CD4-positive, CD25-positive, alpha-beta regulatory T cell (primary cell): ENCODE measurements at regions not wholly inside any gene's neighbourhood (a gene's known extent, or its start where the extent isn't known, plus 50 kb on each side); places are given as distances from the start of the nearest gene placed in this dataset.

ENCODE experiments used
- ATAC-seq, 2 donors: fragments of 150-1000 bp; cut with Tn5 transposase; one replicate each; pipeline ENCODE4 v1.10.0; 2021; ENCODE audit warnings: low read depth in 2 of 2, moderate number of reproducible peaks in 2 of 2, moderate library complexity in 1 of 2
- DNase-seq, 3 donors: peaks; one replicate each; pipeline versions ENCODE4 v3.0.0 to v3.0.0-alpha.2; 2012 to 2022; ENCODE audit warnings: mixed read lengths in 1 of 3
- H3K27ac ChIP-seq: one replicate; pipeline ENCODE4 v1.7.0; 2013; ENCODE audit warnings: mild to moderate bottlenecking, low read length; ENCODE audit not compliant: insufficient read depth, poor library complexity, severe bottlenecking
- H3K27me3 ChIP-seq: one replicate; pipeline ENCODE4 v1.7.0; 2013; ENCODE audit warnings: low read length; ENCODE audit not compliant: control insufficient read depth, insufficient read depth
- H3K36me3 ChIP-seq: one replicate; pipeline ENCODE4 v1.7.0; 2013; ENCODE audit warnings: mild to moderate bottlenecking, low read length, moderate library complexity; ENCODE audit not compliant: control insufficient read depth, insufficient read depth
- H3K4me1 ChIP-seq: 2 replicates; pipeline ENCODE4 v1.7.0; 2013; ENCODE audit warnings: mild to moderate bottlenecking, low read length; ENCODE audit not compliant: insufficient read depth, control insufficient read depth, poor library complexity, severe bottlenecking
- H3K4me3 ChIP-seq: one replicate; pipeline ENCODE4 v1.7.0; 2013; ENCODE audit warnings: low read depth, mild to moderate bottlenecking, low read length, moderate library complexity
- H3K9me3 ChIP-seq, 2 experiments: 1 replicate in 1 of 2; 2 replicates in 1 of 2; pipeline ENCODE4 v1.7.0; 2013; ENCODE audit warnings: low read length in 2 of 2, mild to moderate bottlenecking in 1 of 2, moderate library complexity in 1 of 2; ENCODE audit not compliant: control insufficient read depth in 2 of 2
- H3K27ac Mint-ChIP-seq, 3 donors: one replicate each; pipeline ENCODE4 v1.8.0; 2020 to 2022; ENCODE audit warnings: mild to moderate bottlenecking in 3 of 3, mixed read lengths in 3 of 3, moderate library complexity in 2 of 3
- H3K27me3 Mint-ChIP-seq: one replicate; pipeline ENCODE4 v1.8.0; 2022; ENCODE audit warnings: mild to moderate bottlenecking, mixed read lengths
- H3K36me3 Mint-ChIP-seq: one replicate; pipeline ENCODE4 v1.8.0; 2020; ENCODE audit warnings: mixed read lengths
- H3K4me1 Mint-ChIP-seq, 4 donors: one replicate each; pipeline ENCODE4 v1.8.0; 2020 to 2022; ENCODE audit warnings: mixed read lengths in 4 of 4, mild to moderate bottlenecking in 1 of 4
- H3K4me3 Mint-ChIP-seq, 4 donors: one replicate each; pipeline ENCODE4 v1.8.0; 2020 to 2022; ENCODE audit warnings: mild to moderate bottlenecking in 4 of 4, mixed read lengths in 4 of 4, moderate library complexity in 3 of 4
- H3K9me3 Mint-ChIP-seq, 7 donors: one replicate each; pipeline ENCODE4 v1.8.0; 2020 to 2022; ENCODE audit warnings: mixed read lengths in 7 of 7, mild to moderate bottlenecking in 3 of 7, moderate library complexity in 2 of 7

GRCh38 chr21:38956856-38957571 lies 151.3 kb downstream of the ETS2 start:
- DNase-seq, result peak in 1 of 3 donors; percentile 32
- Mint-ChIP-seq H3K27me3 (peaks cover 10% of the 10 kb centered on the region), H3K27ac (no peak overlapping the region), H3K36me3 (no peaks in the 10 kb centered on the region), H3K9me3 (no peaks in the 10 kb centered on the region), H3K4me3 (no peak overlapping the region), H3K4me1 (no peaks in the 10 kb centered on the region)
- Histone ChIP-seq H3K27me3 (no peaks in the 10 kb centered on the region), H3K9me3 (no peaks in the 10 kb centered on the region), H3K27ac (no peak overlapping the region), H3K4me3 (no peak overlapping the region), H3K36me3 (no peaks in the 10 kb centered on the region), H3K4me1 (no peaks in the 10 kb centered on the region)
- no peak for ATAC-seq

GRCh38 chr21:38956521-38956855 lies 150.8 kb downstream of the ETS2 start:
- H3K36me3 Mint-ChIP-seq, result no peaks in the 10 kb centered on the region

GRCh38 chr21:38956007-38956406 lies 150.3 kb downstream of the ETS2 start:
- no peak for ATAC-seq

More at GRCh38 chr21:38956521-38956855, 150.8 kb downstream of the ETS2 start:
- no peak overlapping the region for H3K27ac Mint-ChIP-seq
- H3K4me1 ChIP-seq, result no peaks in the 10 kb centered on the region
- H3K4me3 Mint-ChIP-seq, result no peak overlapping the region
- H3K9me3 Mint-ChIP-seq, result no peaks in the 10 kb centered on the region
- no peaks in the 10 kb centered on the region for H3K9me3 ChIP-seq
- DNase-seq, result no peak
- H3K4me3 ChIP-seq, result no peak overlapping the region
- H3K36me3 ChIP-seq, result no peaks in the 10 kb centered on the region
- H3K27me3 ChIP-seq, result no peaks in the 10 kb centered on the region
- no peak for ATAC-seq
- peaks cover 10% of the 10 kb centered on the region for H3K27me3 Mint-ChIP-seq
- no peaks in the 10 kb centered on the region for H3K4me1 Mint-ChIP-seq
- no peak overlapping the region for H3K27ac ChIP-seq

GRCh38 chr21:38955495-38955894 lies 149.8 kb downstream of the ETS2 start:
- ATAC-seq (no peak), DNase-seq (no peak)
- Mint-ChIP-seq H3K4me3 (no peak overlapping the region), H3K36me3 (no peaks in the 10 kb centered on the region), H3K27me3 (peaks cover 6% of the 10 kb centered on the region), H3K27ac (no peak overlapping the region), H3K9me3 (peaks cover 0 to 2% (median 0%) of the 10 kb centered on the region in 7 donors), H3K4me1 (no peaks in the 10 kb centered on the region)
- no peaks in the 10 kb centered on the region for H3K4me1 ChIP-seq
- no peaks in the 10 kb centered on the region for H3K27me3 ChIP-seq
- no peaks in the 10 kb centered on the region for H3K9me3 ChIP-seq
- no peak overlapping the region for H3K27ac ChIP-seq
- H3K4me3 ChIP-seq, result no peak overlapping the region
- no peaks in the 10 kb centered on the region for H3K36me3 ChIP-seq

More at GRCh38 chr21:38956007-38956406, 150.3 kb downstream of the ETS2 start:
- no peaks in the 10 kb centered on the region for H3K36me3 Mint-ChIP-seq
- no peak for DNase-seq
- H3K4me1 ChIP-seq, result no peaks in the 10 kb centered on the region
- H3K27ac ChIP-seq, result no peak overlapping the region
- H3K27me3 ChIP-seq, result no peaks in the 10 kb centered on the region
- no peaks in the 10 kb centered on the region for H3K36me3 ChIP-seq
- no peaks in the 10 kb centered on the region for H3K9me3 Mint-ChIP-seq
- peaks cover 10% of the 10 kb centered on the region for H3K27me3 Mint-ChIP-seq
- no peaks in the 10 kb centered on the region for H3K9me3 ChIP-seq
- no peak overlapping the region for H3K27ac Mint-ChIP-seq
- H3K4me3 Mint-ChIP-seq, result no peak overlapping the region
- H3K4me1 Mint-ChIP-seq, result no peaks in the 10 kb centered on the region
- no peak overlapping the region for H3K4me3 ChIP-seq

GRCh38 chr21:38954588-38955004 lies 148.9 kb downstream of the ETS2 start:
- Histone ChIP-seq H3K9me3 (peaks cover 0 to 2% of the 10 kb centered on the region in 2 experiments), H3K27me3 (no peaks in the 10 kb centered on the region), H3K4me1 (no peaks in the 10 kb centered on the region), H3K27ac (no peak overlapping the region), H3K4me3 (no peak overlapping the region), H3K36me3 (no peaks in the 10 kb centered on the region)
- H3K36me3 Mint-ChIP-seq, result no peaks in the 10 kb centered on the region
- no peaks in the 10 kb centered on the region for H3K4me1 Mint-ChIP-seq
- ATAC-seq, result no peak
- H3K9me3 Mint-ChIP-seq, result peaks cover 0 to 11% (median 0%) of the 10 kb centered on the region in 7 donors
- DNase-seq, result no peak
- peaks cover 6% of the 10 kb centered on the region for H3K27me3 Mint-ChIP-seq
- H3K4me3 Mint-ChIP-seq, result no peak overlapping the region
- H3K27ac Mint-ChIP-seq, result no peak overlapping the region

GRCh38 chr21:38953516-38953915 lies 147.8 kb downstream of the ETS2 start:
- ATAC-seq (no peak), DNase-seq (no peak)
- H3K27ac ChIP-seq, result no peak overlapping the region
- Mint-ChIP-seq H3K36me3 (no peaks in the 10 kb centered on the region), H3K27ac (no peak overlapping the region), H3K4me3 (peak overlapping the region in 1 of 4 donors; percentile 11), H3K9me3 (peaks cover 0 to 14% (median 0%) of the 10 kb centered on the region in 7 donors), H3K4me1 (no peaks in the 10 kb centered on the region), H3K27me3 (peaks cover 6% of the 10 kb centered on the region)
- no peaks in the 10 kb centered on the region for H3K27me3 ChIP-seq
- H3K36me3 ChIP-seq, result no peaks in the 10 kb centered on the region
- no peak overlapping the region for H3K4me3 ChIP-seq
- H3K4me1 ChIP-seq, result no peaks in the 10 kb centered on the region
- peaks cover 0 to 2% of the 10 kb centered on the region in 2 experiments for H3K9me3 ChIP-seq

GRCh38 chr21:38952890-38953289 lies 147.2 kb downstream of the ETS2 start:
- no peaks in the 10 kb centered on the region for H3K4me1 Mint-ChIP-seq
- Histone ChIP-seq H3K36me3 (no peaks in the 10 kb centered on the region), H3K4me1 (no peaks in the 10 kb centered on the region), H3K27me3 (no peaks in the 10 kb centered on the region), H3K4me3 (no peak overlapping the region), H3K9me3 (peaks cover 0 to 2% of the 10 kb centered on the region in 2 experiments), H3K27ac (no peak overlapping the region)
- H3K27ac Mint-ChIP-seq, result no peak overlapping the region
- ATAC-seq (no peak), DNase-seq (no peak)
- H3K4me3 Mint-ChIP-seq, result no peak overlapping the region
- H3K36me3 Mint-ChIP-seq, result no peaks in the 10 kb centered on the region
- peaks cover 0 to 14% (median 0%) of the 10 kb centered on the region in 7 donors for H3K9me3 Mint-ChIP-seq
- H3K27me3 Mint-ChIP-seq, result peaks cover 6% of the 10 kb centered on the region

GRCh38 chr21:38951095-38951730 lies 145.5 kb downstream of the ETS2 start:
- no peak overlapping the region for H3K27ac Mint-ChIP-seq
- ATAC-seq, result no peak
- no peaks in the 10 kb centered on the region for H3K36me3 Mint-ChIP-seq
- H3K9me3 Mint-ChIP-seq, result peaks cover 0 to 14% (median 0%) of the 10 kb centered on the region in 7 donors
- no peak for DNase-seq
- H3K4me1 ChIP-seq, result no peaks in the 10 kb centered on the region
- H3K9me3 ChIP-seq, result peaks cover 0 to 2% of the 10 kb centered on the region in 2 experiments
- no peak overlapping the region for H3K4me3 ChIP-seq
- H3K27ac ChIP-seq, result no peak overlapping the region
- H3K27me3 ChIP-seq, result no peaks in the 10 kb centered on the region
- H3K4me3 Mint-ChIP-seq, result no peak overlapping the region
- no peaks in the 10 kb centered on the region for H3K4me1 Mint-ChIP-seq
- H3K36me3 ChIP-seq, result no peaks in the 10 kb centered on the region
- H3K27me3 Mint-ChIP-seq, result no peaks in the 10 kb centered on the region
